ENCODE measurements at regions not wholly inside any gene's neighbourhood (a gene's known extent, or its start where the extent isn't known, plus 50 kb on each side); places are given as distances from the start of the nearest gene placed in this dataset.

DNA sequence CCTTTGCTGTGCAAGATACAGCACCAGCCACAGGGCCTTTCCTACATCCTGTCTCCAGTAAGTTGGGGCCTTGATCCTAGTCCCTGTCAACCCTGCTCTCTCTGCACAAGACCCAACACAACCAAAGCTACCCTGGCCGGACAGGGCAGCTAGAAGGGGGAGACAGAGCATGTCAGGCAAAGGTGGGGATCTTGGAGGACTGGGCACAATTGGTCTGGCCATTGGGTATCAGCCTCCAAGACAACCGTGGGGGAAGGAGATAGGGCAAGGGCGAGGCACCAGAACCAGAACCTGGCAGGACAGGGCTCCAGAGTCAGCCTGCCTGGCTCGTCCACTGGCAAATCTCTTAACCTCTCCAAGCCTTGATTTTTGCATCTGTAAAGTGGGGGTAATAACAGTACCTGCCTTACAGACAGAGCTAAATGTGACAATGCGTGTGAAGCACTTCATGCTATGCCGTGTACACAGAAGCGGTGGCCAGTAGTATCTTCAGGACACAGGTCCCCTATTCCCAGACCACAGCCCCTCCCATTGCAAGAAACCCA, 51.6 kb upstream of the CDKN2AIPNL start:
- TF ChIP-seq CTCF (IDR thresholded peaks at IDR 0.05) (no peak), POLR2A (IDR thresholded peaks at IDR 0.05) (no peak)
